Keratinocyte (primary cell): ENCODE measurements at regions not wholly inside any gene's neighbourhood (a gene's known extent, or its start where the extent isn't known, plus 50 kb on each side); places are given as distances from the start of the nearest gene placed in this dataset.

Experiments
- EZH2 ChIP-seq: IDR thresholded peaks from one replicate; pipeline ENCODE4 v1.6.1; 2012; ENCODE audit warnings: inconsistent platforms, mild to moderate bottlenecking, low read length, moderate library complexity
- TF ChIP-seq, protein P1 (sequence below), 3 experiments: IDR thresholded peaks in 1 of 3; conservative IDR thresholded peaks in 1 of 3; optimal IDR thresholded peaks in 1 of 3; 2 replicates in 2 of 3; 3 replicates in 1 of 3; pipeline versions ENCODE3 to v1.5.1; 2011; ENCODE audit warnings: low read length in 3 of 3, mild to moderate bottlenecking in 3 of 3, moderate library complexity in 2 of 3, control low read depth in 1 of 3, inconsistent platforms in 1 of 3; ENCODE audit not compliant: insufficient read depth in 2 of 3; ENCODE audit errors: extremely low read depth in 1 of 3

DNA sequence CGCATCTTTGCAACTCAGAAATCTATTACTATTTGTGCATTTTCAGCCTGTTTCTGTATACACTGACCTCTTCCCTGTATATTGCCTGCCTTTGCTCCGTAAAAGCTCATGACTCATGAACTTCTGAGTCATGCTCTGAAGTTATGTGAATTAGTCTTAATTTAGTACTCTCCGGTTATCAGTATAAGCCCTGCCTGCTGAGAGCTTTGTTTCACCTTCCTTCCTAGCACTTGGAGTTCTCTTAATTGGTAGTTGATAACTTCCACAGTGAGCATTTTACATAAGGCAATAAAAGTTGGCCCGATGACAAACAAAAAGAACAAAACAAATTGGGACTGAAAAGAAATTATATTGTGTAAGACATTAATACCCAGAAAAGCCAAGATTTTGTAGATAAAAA lies 231.4 kb downstream of the GJA1 start:
- TF ChIP-seq, protein P1, sequence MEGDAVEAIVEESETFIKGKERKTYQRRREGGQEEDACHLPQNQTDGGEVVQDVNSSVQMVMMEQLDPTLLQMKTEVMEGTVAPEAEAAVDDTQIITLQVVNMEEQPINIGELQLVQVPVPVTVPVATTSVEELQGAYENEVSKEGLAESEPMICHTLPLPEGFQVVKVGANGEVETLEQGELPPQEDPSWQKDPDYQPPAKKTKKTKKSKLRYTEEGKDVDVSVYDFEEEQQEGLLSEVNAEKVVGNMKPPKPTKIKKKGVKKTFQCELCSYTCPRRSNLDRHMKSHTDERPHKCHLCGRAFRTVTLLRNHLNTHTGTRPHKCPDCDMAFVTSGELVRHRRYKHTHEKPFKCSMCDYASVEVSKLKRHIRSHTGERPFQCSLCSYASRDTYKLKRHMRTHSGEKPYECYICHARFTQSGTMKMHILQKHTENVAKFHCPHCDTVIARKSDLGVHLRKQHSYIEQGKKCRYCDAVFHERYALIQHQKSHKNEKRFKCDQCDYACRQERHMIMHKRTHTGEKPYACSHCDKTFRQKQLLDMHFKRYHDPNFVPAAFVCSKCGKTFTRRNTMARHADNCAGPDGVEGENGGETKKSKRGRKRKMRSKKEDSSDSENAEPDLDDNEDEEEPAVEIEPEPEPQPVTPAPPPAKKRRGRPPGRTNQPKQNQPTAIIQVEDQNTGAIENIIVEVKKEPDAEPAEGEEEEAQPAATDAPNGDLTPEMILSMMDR (optimal IDR thresholded peaks at IDR 0.05 in 1 of 3, IDR thresholded peaks at IDR 0.05 in 1 of 3, conservative IDR thresholded peaks at IDR 0.05 in 1 of 3; ENCODE audit: extremely low read depth in 1 of 3, insufficient read depth in 2 of 3, low read length in 3 of 3) = no peak
- TF ChIP-seq EZH2 = no peak
